GM21576 (cell line): ENCODE measurements at regions not wholly inside any gene's neighbourhood (a gene's known extent, or its start where the extent isn't known, plus 50 kb on each side); places are given as distances from the start of the nearest gene placed in this dataset.

ENCODE experiments used
- ATAC-seq: cut with Tn5 transposase; IDR thresholded peaks from one replicate; pipeline ENCODE4 v1.9.1; 2021; ENCODE audit warnings: mild to moderate bottlenecking, moderate library complexity; ENCODE audit not compliant: unreplicated experiment

DNA sequence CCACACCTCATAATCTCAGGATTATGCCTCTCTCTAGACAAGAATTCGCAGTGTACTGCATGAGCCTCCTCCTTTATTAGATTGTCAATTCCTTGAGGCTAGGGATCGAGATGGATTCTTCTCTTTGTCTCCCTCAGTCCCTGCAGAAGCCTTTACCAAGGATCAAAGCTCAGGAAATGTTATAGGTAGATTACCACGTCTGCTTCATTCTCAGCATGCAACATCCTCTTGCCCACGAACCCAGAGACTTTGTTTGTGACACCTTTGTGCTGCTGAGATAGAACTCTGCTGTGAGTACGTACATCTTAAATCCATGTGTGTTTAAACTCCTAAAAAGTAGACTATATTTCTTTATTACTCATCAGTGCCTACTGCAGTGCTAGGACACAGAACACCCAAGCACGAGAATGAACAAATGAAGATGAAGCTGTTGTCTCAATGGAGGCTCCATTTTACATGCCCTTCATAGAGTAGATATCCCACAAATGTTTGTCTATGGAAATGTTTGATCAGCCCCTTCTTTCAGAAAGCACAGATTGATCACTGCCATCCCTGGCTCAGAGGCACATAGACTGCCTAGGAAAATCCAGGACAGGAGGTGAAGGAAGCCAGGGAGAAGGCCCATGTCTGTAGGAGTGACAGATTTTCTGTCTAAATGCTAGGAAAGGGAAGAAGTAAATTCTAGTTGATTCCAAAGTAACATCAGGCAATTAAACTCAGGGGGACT lies 98.8 kb upstream of the KLHL29 start:
- no peak for ATAC-seq

DNA sequence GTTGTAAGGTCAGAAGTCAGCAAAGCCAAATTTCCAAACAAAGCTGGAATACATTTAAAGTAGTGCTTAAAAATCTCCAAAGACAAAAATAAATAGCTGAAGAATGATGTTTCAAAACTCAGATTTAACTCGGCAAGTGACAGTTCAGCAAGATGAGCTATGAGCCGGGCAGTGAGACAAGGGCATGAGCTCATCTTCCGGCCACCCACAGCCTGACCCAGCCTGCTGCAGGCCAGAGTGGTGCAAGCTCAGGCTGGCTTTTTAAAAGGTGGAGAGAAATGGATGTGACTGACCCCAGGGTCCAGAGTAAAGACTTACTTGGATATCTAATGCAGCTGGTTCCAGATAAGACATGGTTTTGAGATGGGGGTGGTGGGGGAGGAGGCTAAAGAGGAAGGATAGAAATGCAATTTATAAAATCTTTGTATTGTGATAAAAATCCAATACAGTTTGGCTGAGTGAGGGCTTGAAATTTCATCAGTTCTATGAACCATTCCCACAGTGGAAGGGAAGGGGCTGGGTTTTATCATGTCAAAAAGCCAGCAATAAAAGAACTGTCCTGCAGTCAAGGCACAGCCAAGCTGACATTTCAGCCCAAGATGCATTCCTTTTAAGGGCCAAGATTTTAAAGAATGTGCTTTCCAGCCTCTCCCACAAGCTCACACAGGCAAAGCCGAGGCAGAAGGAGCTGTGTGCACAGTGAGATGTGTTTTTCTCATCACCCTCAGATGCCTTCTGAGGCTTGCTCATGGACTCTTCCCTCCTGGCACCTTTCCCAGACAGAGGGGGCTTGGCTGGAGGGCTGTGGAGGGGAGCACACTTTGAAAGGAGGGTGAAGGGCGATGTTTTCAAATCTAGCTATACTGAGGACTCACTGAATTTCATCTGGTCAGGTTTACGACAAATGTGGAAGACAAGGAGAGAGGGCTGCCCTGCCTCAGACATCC lies 97.9 kb upstream of the KLHL29 start:
- ATAC-seq, result no peak

DNA sequence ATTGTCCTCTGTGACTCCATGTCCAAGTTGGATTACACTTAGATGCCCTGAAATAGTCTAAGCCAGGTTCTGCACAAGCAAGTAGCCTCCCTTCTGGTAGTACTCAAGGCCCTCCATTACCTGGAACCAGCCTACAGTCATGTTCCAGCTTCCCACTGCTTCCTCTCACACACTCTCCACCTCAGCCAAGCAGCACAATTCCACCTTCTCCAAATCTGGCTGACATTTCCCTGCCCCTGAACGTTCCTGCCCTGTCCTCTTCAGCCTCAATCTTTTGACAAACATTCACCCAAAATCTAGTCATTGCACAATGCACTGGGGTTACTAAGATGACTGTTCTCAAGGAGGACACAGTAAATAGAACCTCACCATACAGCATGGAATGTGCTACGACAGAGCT lies 95.3 kb upstream of the KLHL29 start:
- ATAC-seq, result no peak

DNA sequence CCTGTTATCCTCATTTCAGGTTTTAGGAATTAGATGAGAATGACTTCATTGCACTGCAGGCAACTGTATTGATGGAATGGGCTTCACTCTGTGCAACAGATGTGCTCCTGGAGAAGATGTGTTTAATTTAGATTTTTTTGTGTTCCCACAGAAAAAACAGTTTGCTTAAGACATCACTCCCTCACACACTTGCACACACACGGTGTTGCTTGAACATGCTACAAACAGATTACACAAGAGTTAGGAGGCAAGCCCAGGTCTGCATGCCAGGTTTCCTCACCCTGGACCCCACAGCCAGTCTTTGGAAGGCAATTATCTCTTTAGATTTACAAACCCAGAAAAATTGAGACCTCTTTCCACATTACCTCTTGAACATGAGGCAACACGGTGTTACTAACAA lies 93.7 kb upstream of the KLHL29 start:
- no peak for ATAC-seq

DNA sequence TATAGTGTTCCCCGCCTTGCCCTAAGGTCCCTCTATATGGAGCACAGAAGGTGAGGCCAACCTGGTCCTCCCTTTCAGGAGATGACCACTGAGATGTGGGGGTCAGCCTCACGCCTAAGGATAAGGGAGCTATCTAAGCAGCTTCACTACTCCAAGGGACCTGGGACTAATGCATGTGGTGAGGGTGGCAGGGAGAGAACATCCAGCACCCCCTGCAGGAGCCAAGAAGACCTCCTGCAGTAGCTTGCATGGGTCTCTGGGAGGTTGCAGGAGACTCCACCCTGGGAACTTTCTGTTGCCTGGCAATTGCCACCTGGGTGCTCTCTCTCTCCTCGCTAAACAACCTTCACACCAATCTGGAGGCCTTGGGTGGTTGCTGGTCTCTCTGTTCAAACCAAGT lies 93.0 kb upstream of the KLHL29 start:
- no peak for ATAC-seq

DNA sequence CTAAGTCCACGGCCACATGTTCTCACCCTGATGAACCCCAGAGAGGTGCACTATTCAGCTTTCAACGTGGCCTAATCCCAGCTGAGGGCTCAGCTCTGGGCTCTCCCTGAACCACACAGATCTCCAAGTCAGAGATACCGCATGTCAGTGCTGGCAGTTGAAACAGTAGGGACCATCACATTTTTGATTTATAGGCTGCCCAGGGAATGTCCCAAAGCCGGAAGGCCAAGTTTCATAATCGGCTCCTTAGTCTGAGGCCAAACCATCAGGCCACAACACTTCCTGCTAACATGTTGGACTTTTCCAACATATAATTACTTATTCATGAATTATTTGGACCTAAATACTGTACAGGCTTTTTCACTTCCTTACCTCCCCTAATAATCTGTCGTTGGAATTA lies 91.9 kb upstream of the KLHL29 start:
- no peak for ATAC-seq

DNA sequence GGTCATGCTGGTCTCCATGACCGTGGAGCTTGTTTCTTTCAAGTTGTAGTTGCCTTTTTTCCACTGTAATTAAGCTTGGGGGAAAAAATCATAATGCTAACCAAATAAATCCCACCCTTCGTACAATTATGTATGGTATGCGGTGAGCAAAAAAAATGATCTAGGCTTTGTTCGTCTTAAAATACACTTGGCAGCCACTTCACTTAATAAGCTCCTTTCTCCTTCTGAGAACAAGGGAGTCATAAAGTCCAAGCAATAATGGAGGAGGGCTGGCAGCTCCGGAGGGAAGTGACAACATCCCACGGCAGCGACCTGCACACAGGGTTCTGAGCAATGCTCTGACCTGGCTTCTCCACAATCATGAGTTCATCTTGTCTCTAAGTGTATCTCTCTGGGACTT lies 91.2 kb upstream of the KLHL29 start:
- no peak for ATAC-seq

DNA sequence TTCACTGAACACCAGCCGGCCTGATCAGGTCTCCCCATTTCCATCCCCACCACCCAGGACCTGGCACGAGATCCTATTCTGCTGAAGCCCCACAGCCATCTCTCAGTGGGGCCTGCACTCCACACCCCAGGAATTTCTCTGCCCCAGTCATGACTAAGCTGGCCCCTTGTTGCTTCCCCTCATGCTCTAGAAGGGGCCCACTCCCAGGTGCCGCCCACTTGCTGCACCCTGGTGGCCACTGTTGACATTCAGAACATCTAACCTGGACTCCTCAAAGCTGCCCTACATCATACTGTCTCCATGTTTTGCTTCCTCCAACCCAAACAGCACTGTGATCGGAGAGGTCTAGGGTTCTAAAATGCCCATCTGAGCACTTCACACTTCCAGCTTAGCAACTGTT lies 90.7 kb upstream of the KLHL29 start:
- no peak for ATAC-seq

DNA sequence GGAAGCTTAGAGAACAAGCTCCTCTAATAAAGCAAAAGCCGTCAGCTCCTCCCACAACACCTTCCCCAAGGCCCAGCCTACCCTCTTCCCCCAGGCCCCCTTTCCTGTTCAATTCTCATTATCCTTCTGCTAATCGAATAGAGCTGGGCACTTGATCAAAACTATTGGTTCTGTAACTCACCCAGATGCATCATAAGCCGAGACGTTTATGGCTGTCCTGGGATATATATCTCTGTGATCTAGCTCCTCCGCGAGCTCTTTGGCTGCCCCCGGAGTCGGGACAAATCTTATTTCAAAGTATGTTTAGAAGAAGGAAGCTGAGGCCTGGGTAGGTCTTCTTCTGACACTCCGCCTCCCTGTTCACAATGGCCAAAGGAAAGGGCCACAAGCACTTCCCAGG lies 88.3 kb upstream of the KLHL29 start:
- ATAC-seq, result no peak

DNA sequence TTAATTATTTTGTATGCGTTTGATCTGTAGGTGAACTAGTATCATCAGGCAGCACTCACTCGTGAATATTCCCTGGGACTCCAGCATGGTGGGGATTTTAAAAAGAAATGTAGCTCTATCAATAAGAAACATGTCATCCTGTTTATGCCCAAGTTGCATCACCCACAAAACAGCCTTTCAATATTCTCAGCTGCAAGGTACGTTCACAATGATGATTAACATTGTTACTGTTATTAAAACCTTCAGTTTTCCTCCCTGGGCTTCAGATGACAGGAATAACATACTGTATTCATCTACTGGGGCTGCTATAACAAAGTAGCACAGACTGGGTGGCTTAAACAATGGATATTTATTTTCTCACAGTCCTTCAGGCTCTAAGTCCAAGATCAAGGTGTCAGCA lies 87.9 kb upstream of the KLHL29 start:
- ATAC-seq, result no peak

DNA sequence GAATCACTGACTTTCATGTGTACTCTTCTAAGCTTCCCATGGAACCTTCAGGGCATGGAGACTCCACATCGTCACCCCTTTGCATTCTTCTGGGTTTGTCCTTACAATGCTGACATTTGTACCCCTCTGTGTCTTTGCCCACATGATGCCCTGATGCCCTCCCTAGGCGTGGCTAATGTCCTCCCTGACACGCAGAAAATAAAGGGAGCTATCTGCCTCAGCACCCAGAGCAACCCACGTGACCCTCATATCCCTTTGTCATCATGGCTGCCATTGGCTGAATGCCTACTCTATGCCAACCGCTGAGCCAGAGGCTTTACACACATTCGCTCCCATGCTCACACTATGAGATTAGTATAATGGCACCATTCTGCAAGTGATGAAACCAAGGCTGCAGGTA lies 86.4 kb upstream of the KLHL29 start:
- no peak for ATAC-seq

DNA sequence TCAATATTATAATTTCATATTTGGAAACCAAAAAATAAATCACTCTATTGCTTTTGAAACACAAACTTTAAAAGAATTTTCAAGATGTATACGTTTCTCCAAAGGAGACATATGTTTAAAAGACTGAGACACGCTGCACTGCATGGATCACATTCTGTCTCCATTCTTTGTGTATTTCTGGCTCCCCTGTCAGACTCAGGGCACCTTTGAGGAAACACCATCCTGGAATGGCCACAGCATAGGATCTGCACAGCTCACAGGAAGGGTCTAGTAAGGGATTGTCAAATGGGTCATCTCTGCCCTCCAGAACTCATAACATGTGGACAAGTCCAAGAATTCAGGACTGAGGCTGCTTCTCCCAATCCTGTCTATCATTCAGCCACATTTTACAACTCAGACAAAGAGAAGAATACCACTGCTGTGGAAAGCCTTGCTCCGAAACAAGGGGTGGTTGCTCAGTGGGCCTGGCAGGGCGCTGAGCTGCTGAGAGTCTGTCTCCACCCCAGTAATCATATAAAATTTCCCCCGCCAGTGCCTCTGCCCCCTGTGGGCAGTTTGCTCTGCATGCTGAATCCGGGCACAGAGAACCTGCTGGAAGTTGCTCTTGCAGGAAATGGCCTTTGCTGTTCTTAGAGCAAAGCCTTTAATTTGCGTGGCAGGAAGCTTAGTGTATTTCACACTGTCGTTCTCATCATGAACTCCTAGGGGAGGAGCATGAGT lies 85.3 kb upstream of the KLHL29 start:
- no peak for ATAC-seq

DNA sequence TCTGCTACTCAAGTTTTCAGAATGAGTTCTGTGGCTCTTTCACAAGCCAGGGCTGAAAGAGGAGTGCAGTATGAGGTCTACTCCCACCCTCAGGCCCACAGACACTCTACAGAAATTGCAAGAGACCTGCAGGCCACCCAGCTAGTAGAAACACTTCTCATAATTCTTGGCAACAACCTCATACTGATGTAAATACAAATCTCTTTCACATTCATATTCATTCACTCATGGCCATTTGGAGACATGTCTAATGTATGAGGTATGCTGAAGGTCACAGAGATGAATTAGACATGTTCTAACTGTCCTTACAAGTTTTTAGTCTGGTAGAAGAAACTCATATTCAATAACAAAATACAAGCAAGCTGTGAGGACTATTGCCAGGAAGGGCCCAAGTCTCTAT lies 83.8 kb upstream of the KLHL29 start:
- no peak for ATAC-seq

DNA sequence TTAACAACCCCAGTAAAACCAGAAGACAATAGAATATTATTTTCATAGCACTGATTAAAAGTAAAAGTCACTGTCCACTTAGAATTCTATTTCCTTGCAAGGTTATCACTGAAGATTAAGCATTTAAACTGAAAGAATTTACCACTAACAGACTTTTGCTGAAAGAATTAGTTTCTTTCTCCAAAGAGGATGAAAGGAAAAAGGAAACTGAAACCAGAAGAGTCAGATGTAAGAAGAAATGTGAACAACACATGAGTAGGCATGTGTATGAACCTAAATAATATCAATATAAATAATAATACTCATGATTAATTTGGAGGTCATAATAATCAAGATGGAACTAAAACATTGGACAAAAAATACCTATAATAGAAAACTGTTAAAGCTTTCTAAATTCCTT lies 82.4 kb upstream of the KLHL29 start:
- no peak for ATAC-seq

DNA sequence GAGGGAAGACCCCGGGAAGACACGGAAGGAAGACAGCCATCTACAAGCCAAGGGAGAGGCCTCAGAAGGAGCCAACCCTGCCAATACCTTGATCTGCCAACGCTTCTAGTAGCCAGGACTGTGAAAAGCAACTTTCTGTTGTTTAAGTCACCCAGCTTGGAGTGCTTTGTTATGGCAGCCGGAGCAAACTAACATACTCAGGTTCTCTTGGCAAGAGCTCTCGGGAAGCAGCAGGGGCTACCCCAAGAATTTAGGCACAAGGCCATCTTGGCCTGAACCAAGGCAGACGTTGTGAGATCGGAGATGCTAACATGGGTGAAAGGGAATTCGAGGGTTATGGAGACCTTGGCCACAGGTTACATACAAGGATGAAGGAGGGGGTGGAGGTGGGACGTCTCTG lies 78.6 kb upstream of the KLHL29 start:
- ATAC-seq, result no peak

DNA sequence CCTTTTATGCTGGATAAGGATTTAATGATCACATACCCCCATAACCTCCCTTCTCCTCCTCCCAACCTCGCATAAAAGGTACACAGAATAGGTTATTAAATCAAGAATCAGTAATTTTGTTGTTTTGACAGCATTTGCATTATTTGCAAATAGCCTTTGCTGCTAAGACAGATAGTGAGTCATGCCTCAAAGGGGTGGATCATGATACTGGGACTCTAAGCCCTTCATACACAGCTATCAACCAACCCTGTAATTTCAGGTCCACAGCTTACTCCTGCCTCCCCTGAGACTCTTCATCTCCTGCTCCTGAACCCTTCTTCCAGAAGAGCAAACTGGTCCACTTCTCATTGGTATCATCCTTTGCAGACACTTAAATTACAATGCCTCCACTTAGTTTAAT lies 73.8 kb upstream of the KLHL29 start:
- no peak for ATAC-seq

DNA sequence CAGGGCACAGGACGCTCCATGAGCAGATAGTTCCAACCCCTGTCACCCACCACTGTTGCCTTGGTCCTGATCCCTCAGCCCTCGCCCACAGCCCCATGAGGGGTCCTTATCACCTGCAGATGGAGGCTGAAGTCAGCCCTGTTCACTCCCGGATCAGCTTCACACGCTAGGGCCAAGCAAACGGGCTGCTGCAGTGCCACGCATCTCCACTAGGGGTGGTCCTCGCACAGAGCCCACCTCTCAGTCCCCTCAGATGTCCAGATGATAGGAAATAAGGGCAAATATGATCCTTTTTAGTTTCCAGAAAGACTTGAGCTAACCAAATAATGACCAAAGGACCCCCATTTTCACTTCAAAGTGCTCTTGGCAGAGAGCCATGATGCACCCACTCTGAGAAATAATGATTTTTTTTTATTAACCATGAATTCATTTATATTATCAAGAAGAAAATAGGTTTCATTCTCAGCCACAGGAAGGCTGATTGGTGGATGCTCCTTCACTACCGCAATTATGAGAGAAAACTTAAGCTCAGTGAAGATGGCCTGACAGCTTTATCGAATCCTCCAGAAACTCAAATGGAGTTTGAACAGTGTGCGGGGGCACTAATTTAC lies 71.9 kb upstream of the KLHL29 start:
- peak; percentile 84 for ATAC-seq

DNA sequence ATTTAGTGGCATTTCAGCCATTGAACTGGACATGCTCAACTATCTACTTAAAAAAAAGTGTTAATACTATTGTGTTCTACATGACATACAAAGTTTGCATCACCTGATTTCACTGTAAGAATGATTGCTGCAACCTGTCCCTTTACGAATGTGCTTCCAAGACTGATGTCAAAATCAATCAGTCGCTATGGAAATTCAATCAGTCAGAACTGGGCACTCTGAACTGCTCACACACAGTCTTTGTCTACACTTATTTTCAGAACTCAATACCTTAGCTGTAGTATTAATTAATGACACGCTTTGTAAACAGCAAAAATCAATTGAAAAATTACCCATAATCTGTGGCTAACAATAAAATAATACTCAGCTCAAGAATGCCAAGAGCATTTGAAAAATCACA lies 70.3 kb upstream of the KLHL29 start:
- ATAC-seq, result no peak

DNA sequence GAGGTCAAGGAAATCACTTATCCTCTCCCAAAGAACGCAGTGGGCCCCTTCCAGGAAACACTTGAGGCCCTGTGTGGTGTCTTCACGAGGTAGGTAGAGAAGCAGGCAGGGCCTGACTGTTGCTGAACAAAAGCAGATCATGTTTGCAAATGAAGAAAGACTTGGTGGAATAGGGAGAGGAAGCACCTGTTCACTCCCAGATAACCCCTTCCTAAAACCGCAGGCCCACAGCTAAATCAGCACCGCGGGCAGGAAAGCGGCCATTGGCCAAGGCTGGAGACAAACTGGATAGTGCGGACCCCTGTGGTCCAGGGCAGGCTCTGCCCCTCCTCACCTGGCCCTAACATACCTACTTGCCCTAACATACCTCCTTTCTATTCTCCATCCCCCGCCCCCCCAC lies 64.9 kb upstream of the KLHL29 start:
- no peak for ATAC-seq

DNA sequence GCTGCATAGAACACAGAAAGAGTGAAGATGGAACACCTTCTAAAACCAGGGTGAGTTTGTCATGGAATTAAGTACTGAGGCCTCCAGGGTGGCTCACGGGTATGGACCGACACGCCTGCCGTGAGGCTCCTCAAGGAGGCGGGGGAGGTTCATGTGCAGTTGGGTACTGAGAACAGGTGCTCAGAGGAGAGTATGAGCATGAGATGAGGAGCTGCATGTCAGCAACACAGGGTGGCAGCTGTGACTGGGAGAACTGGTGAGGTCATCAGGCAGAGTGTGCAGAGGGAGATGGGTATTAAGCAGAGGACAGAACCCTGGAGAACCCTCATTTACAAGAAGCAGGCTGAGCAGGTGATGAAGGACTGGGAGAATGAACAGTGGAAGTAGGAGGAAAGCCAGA lies 63.2 kb upstream of the KLHL29 start:
- ATAC-seq, result no peak

DNA sequence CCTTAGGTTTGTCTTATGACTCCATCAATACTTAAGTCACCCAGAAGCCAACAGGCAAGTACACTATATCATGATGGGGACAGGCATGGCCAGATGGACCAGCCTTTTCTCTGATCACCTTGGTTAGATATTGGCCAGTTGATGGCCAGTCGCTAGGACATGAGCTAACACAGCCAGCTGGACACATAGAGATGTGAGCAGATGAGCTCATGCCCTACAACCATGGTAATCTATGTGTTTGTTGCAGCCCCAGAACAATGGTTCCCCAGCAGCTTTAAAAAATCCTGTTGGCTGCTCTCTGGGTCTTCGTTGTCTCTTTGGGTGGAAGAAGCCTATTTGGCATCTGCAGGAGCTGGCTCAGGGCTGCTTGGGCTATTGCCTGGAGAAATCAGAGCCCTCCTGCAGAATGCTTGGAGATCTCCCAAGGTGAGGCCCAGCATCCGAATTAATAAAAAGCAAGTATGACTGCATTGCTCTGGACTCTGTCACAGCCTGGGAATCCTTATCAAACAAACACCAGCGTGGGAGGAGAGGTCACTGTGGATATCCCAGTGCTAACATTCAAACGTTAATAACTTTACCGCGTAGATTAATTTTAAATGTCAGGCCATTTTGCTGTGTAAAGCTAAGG lies 62.3 kb upstream of the KLHL29 start:
- ATAC-seq, result no peak
